ENCODE measurements at regions not wholly inside any gene's neighbourhood (a gene's known extent, or its start where the extent isn't known, plus 50 kb on each side); places are given as distances from the start of the nearest gene placed in this dataset.
"Not testable (repeated sequence)": the region's sequence is repeated elsewhere in the genome, so short reads cannot be mapped to it uniquely, and the experiment has no call there.

DNA sequence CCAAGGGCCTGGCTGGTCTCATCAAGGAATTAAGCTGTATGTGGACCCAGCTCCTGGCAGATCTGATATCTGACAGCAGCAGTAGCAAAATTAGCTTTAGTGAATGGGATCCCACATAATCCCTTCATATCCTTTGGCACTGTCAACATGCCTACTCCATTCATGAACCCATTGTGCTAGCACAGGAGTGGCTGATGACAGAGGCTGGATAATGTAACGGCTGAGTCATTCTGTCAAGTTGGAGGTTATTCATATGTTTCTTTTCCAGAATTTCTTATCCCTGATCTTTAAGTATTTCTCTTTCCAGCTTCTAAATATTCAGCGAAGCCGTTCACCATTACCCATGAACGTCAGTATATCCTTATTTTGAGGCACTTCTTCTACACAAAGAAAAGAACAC is 84.3 kb downstream of the EXTL2 start:
- no peaks in the 10 kb centered on the region for H3K36me3 ChIP-seq (ENCODE audit: control insufficient read depth, insufficient read depth, low read length)
- no peak overlapping the region for H3K4me2 ChIP-seq (ENCODE audit: extremely low read depth, insufficient read depth, low read length)
- H3K4me1 ChIP-seq (ENCODE audit: control insufficient read depth, extremely low read depth, insufficient read depth, low read length): no peaks in the 10 kb centered on the region
- H3K27me3 ChIP-seq (ENCODE audit: control insufficient read depth, insufficient read depth, low read length): no peaks in the 10 kb centered on the region
- peak in 1 of 2 donors; percentile 24 for DNase-seq (ENCODE audit: low read depth in 2 of 2)
- no peak overlapping the region for H3K4me3 ChIP-seq (replicated peaks in 1 of 4; ENCODE audit: control extremely low read depth in 1 of 4, insufficient read depth in 1 of 4, low read depth in 3 of 4, low read length in 4 of 4)
- H3K9ac ChIP-seq (ENCODE audit: insufficient read depth, low read length): no peak overlapping the region
- H3K79me2 ChIP-seq (ENCODE audit: control insufficient read depth, insufficient read depth, low read length): no peaks in the 10 kb centered on the region
- H4K20me1 ChIP-seq (ENCODE audit: control insufficient read depth, extremely low read depth, insufficient read depth, low read length): no peaks in the 10 kb centered on the region
- H3K27ac ChIP-seq (ENCODE audit: insufficient read depth, low read length): no peak overlapping the region
- no peak for TF ChIP-seq EZH2 (IDR thresholded peaks at IDR 0.05; ENCODE audit: low read length, missing control alignments)
- TF ChIP-seq, protein P1, sequence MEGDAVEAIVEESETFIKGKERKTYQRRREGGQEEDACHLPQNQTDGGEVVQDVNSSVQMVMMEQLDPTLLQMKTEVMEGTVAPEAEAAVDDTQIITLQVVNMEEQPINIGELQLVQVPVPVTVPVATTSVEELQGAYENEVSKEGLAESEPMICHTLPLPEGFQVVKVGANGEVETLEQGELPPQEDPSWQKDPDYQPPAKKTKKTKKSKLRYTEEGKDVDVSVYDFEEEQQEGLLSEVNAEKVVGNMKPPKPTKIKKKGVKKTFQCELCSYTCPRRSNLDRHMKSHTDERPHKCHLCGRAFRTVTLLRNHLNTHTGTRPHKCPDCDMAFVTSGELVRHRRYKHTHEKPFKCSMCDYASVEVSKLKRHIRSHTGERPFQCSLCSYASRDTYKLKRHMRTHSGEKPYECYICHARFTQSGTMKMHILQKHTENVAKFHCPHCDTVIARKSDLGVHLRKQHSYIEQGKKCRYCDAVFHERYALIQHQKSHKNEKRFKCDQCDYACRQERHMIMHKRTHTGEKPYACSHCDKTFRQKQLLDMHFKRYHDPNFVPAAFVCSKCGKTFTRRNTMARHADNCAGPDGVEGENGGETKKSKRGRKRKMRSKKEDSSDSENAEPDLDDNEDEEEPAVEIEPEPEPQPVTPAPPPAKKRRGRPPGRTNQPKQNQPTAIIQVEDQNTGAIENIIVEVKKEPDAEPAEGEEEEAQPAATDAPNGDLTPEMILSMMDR (conservative IDR thresholded peaks at IDR 0.05 in 1 of 2, IDR thresholded peaks at IDR 0.05 in 1 of 2; ENCODE audit: low read depth in 1 of 2, low read length in 2 of 2): no peak
- no peaks in the 10 kb centered on the region for H3K9me3 ChIP-seq (ENCODE audit: control insufficient read depth, insufficient read depth, low read depth, low read length)
- no peak overlapping the region for H2AFZ ChIP-seq (ENCODE audit: low read length)

DNA sequence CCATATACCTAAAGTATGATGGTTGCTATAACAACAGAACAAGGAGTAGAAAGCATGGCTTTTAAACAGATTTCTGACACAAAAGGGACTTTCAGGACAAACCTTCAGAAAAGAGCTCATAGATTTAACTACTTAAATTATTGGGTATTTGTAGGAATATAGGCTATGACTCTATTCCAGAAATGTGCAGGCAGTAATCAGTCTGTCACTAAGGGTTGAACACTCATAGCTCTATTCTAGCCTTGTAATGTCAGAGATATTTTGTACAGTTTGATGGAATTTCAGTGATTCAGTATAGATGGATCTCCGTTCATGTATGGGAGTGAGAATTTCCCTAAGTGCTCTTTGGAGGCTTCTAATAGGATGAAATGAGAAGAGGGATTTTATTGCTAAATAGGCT is 82.8 kb downstream of the EXTL2 start:
- Histone ChIP-seq H4K20me1 (ENCODE audit: control insufficient read depth, extremely low read depth, insufficient read depth, low read length) (no peaks in the 10 kb centered on the region), H3K4me1 (ENCODE audit: control insufficient read depth, extremely low read depth, insufficient read depth, low read length) (no peaks in the 10 kb centered on the region), H3K4me2 (ENCODE audit: extremely low read depth, insufficient read depth, low read length) (no peak overlapping the region), H3K4me3 (replicated peaks in 1 of 4; ENCODE audit: control extremely low read depth in 1 of 4, insufficient read depth in 1 of 4, low read depth in 3 of 4, low read length in 4 of 4) (no peak overlapping the region), H3K27ac (ENCODE audit: insufficient read depth, low read length) (no peak overlapping the region), H3K79me2 (ENCODE audit: control insufficient read depth, insufficient read depth, low read length) (no peaks in the 10 kb centered on the region), H3K36me3 (ENCODE audit: control insufficient read depth, insufficient read depth, low read length) (no peaks in the 10 kb centered on the region), H3K9me3 (ENCODE audit: control insufficient read depth, insufficient read depth, low read depth, low read length) (no peaks in the 10 kb centered on the region), H3K9ac (ENCODE audit: insufficient read depth, low read length) (no peak overlapping the region), H2AFZ (ENCODE audit: low read length) (no peak overlapping the region), H3K27me3 (ENCODE audit: control insufficient read depth, insufficient read depth, low read length) (no peaks in the 10 kb centered on the region)
- DNase-seq (ENCODE audit: low read depth in 2 of 2): no peak
- TF ChIP-seq, protein P1 (conservative IDR thresholded peaks at IDR 0.05 in 1 of 2, IDR thresholded peaks at IDR 0.05 in 1 of 2; ENCODE audit: low read depth in 1 of 2, low read length in 2 of 2): no peak
- no peak for TF ChIP-seq EZH2 (IDR thresholded peaks at IDR 0.05; ENCODE audit: low read length, missing control alignments)

DNA sequence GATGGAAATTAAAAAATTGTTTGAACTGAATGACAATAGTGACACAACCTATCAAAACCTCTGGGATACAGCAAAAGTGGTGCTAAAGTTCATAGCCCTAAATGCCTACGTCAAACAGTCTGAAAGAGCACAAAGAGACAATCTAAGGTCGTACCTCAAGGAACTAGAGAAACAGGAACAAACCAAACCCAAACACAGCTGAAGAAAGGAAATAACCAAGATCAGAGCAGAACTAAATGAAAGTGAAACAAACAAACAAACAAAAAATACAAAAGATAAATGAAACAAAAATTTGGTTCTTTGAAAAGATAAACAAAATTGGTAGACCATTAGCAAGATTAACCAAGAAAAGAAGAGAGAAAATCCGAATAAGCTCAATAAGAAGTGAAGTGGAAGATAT is 79.7 kb downstream of the EXTL2 start:
- not testable (repeated sequence) for H3K9ac ChIP-seq (ENCODE audit: insufficient read depth, low read length); H4K20me1 ChIP-seq (ENCODE audit: control insufficient read depth, extremely low read depth, insufficient read depth, low read length); H3K4me1 ChIP-seq (ENCODE audit: control insufficient read depth, extremely low read depth, insufficient read depth, low read length); H3K36me3 ChIP-seq (ENCODE audit: control insufficient read depth, insufficient read depth, low read length); H3K4me2 ChIP-seq (ENCODE audit: extremely low read depth, insufficient read depth, low read length); H3K27me3 ChIP-seq (ENCODE audit: control insufficient read depth, insufficient read depth, low read length); H3K4me3 ChIP-seq (replicated peaks in 1 of 4; ENCODE audit: control extremely low read depth in 1 of 4, insufficient read depth in 1 of 4, low read depth in 3 of 4, low read length in 4 of 4); H3K9me3 ChIP-seq (ENCODE audit: control insufficient read depth, insufficient read depth, low read depth, low read length); H2AFZ ChIP-seq (ENCODE audit: low read length); H3K27ac ChIP-seq (ENCODE audit: insufficient read depth, low read length); DNase-seq (ENCODE audit: low read depth in 2 of 2); H3K79me2 ChIP-seq (ENCODE audit: control insufficient read depth, insufficient read depth, low read length)

DNA sequence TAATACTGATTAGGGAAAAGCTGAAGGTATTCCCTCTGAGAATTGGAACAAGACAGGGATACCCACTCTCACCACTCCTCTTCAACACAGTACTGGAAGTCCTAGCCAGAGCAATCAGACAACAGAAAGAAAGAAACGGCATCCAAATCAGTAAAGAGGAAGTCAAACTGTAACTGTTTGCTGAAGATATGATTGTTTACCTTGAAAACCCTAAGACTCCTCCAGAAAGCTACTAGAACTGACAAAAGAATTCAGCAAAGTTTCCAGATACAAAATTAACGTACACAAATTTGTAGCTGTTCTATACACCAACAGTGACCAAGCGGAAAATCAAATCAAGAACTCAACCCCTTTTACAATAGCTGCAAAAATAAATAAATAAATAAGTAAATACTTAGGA is 78.6 kb downstream of the EXTL2 start:
- H3K4me3 ChIP-seq (replicated peaks in 1 of 4; ENCODE audit: control extremely low read depth in 1 of 4, insufficient read depth in 1 of 4, low read depth in 3 of 4, low read length in 4 of 4): no peak overlapping the region
- TF ChIP-seq EZH2 (IDR thresholded peaks at IDR 0.05; ENCODE audit: low read length, missing control alignments): no peak
- TF ChIP-seq, protein P1 (conservative IDR thresholded peaks at IDR 0.05 in 1 of 2, IDR thresholded peaks at IDR 0.05 in 1 of 2; ENCODE audit: low read depth in 1 of 2, low read length in 2 of 2): no peak

DNA sequence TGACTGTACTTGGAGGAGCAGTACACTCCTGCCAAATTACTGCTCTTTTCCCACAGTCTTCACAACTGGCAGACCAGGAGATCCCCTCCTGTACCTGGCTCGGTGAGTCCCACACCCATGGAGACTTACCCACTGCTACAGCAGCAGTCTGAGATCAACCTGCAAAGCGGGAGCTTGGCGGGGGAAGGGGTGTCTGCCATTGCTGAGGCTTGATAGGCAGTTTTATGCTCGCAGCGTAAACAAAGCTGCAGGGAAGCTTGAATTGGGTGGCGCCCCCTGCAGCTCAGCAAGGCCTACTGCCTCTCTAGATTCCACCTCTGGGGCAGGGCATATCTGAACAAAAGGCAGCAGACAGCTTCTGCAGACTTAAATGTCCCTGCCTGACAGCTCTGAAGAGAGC is 74.4 kb downstream of the EXTL2 start:
- not testable (repeated sequence) for H4K20me1 ChIP-seq (ENCODE audit: control insufficient read depth, extremely low read depth, insufficient read depth, low read length); H3K9me3 ChIP-seq (ENCODE audit: control insufficient read depth, insufficient read depth, low read depth, low read length); H2AFZ ChIP-seq (ENCODE audit: low read length); H3K4me2 ChIP-seq (ENCODE audit: extremely low read depth, insufficient read depth, low read length); H3K79me2 ChIP-seq (ENCODE audit: control insufficient read depth, insufficient read depth, low read length); H3K9ac ChIP-seq (ENCODE audit: insufficient read depth, low read length); H3K4me1 ChIP-seq (ENCODE audit: control insufficient read depth, extremely low read depth, insufficient read depth, low read length); H3K4me3 ChIP-seq (replicated peaks in 1 of 4; ENCODE audit: control extremely low read depth in 1 of 4, insufficient read depth in 1 of 4, low read depth in 3 of 4, low read length in 4 of 4); H3K27me3 ChIP-seq (ENCODE audit: control insufficient read depth, insufficient read depth, low read length); H3K36me3 ChIP-seq (ENCODE audit: control insufficient read depth, insufficient read depth, low read length); H3K27ac ChIP-seq (ENCODE audit: insufficient read depth, low read length); DNase-seq (ENCODE audit: low read depth in 2 of 2)

More for the DNA sequence above, 78.6 kb downstream of the EXTL2 start:
- Histone ChIP-seq H3K9ac (ENCODE audit: insufficient read depth, low read length) (no peak overlapping the region), H3K36me3 (ENCODE audit: control insufficient read depth, insufficient read depth, low read length) (no peaks in the 10 kb centered on the region), H3K27ac (ENCODE audit: insufficient read depth, low read length) (no peak overlapping the region), H3K4me1 (ENCODE audit: control insufficient read depth, extremely low read depth, insufficient read depth, low read length) (no peaks in the 10 kb centered on the region), H2AFZ (ENCODE audit: low read length) (no peak overlapping the region), H3K79me2 (ENCODE audit: control insufficient read depth, insufficient read depth, low read length) (no peaks in the 10 kb centered on the region), H3K9me3 (ENCODE audit: control insufficient read depth, insufficient read depth, low read depth, low read length) (no peaks in the 10 kb centered on the region), H3K4me2 (ENCODE audit: extremely low read depth, insufficient read depth, low read length) (no peak overlapping the region), H4K20me1 (ENCODE audit: control insufficient read depth, extremely low read depth, insufficient read depth, low read length) (no peaks in the 10 kb centered on the region), H3K27me3 (ENCODE audit: control insufficient read depth, insufficient read depth, low read length) (no peaks in the 10 kb centered on the region)
- no peak for DNase-seq (ENCODE audit: low read depth in 2 of 2)

Data from fibroblast of lung (primary cell).